ENCODE measurements at regions not wholly inside any gene's neighbourhood (a gene's known extent, or its start where the extent isn't known, plus 50 kb on each side); places are given as distances from the start of the nearest gene placed in this dataset.

DNA sequence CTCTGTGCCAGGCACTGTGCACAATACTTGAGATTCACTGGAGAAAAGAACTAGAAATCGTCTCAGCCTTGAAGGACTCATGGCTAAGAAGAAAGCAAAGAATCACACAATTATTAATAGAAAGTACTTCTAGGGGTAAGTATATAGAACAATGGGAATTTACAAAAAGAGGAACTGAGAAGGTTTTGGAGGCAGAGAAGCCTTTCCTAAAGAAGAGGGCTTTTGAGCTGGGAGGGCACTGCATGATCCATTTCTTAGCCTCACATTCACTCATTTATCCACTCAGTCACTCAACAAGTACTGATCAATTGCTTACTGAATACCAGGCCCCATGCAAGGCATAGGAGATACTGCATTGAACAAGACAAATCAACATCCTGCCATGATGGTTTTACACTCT, 113.5 kb downstream of the TMEM114 start:
- ATAC-seq (no peak), DNase-seq (no peak)
- Histone ChIP-seq H3K27ac (no peak overlapping the region), H3K9me3 (peaks cover 0 to 5% (median 0%) of the 10 kb centered on the region in 11 donors), H3K36me3 (no peaks in the 10 kb centered on the region), H3K27me3 (peaks cover 0 to 6% (median 0%) of the 10 kb centered on the region in 7 donors), H3K4me3 (no peak overlapping the region), H3K4me1 (no peaks in the 10 kb centered on the region)
- TF ChIP-seq, protein P1, sequence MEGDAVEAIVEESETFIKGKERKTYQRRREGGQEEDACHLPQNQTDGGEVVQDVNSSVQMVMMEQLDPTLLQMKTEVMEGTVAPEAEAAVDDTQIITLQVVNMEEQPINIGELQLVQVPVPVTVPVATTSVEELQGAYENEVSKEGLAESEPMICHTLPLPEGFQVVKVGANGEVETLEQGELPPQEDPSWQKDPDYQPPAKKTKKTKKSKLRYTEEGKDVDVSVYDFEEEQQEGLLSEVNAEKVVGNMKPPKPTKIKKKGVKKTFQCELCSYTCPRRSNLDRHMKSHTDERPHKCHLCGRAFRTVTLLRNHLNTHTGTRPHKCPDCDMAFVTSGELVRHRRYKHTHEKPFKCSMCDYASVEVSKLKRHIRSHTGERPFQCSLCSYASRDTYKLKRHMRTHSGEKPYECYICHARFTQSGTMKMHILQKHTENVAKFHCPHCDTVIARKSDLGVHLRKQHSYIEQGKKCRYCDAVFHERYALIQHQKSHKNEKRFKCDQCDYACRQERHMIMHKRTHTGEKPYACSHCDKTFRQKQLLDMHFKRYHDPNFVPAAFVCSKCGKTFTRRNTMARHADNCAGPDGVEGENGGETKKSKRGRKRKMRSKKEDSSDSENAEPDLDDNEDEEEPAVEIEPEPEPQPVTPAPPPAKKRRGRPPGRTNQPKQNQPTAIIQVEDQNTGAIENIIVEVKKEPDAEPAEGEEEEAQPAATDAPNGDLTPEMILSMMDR (IDR thresholded peaks at IDR 0.05) = no peak
- intact Hi-C loops (cut with DNase I) = no loop called here
- 67 to 79% methylated on average over 1 of the region's 1 CpG for WGBS, 2 donors

DNA sequence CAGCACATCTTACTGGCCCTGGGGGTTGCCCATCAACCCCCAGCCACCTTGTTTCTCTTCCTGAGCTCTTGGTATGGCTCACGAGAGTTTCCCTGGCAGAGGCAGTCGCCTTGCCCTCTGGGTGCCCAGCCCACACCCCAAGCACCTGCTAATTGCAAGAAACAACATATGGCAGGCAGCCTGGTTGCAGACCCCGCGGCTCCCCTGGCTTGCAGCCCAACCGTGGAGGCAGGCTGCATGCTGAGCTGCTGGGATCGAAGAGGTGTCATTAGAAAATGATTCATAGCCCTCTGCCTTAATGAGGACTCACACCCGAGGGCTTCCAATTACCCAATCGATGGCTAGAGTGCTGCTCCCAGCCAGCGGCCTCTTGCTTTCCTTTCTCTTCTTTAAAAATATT, 115.7 kb downstream of the TMEM114 start:
- H3K27me3 ChIP-seq = peaks cover 0 to 6% (median 0%) of the 10 kb centered on the region in 7 donors
- no peaks in the 10 kb centered on the region for H3K36me3 ChIP-seq
- no peaks in the 10 kb centered on the region for H3K4me1 ChIP-seq
- TF ChIP-seq, protein P1 (IDR thresholded peaks at IDR 0.05) = no peak
- no peak overlapping the region for H3K4me3 ChIP-seq
- WGBS, 2 donors = 46 to 64% methylated on average over 9 of the region's 9 CpGs
- intact Hi-C loops (cut with DNase I) = no loop called here
- H3K27ac ChIP-seq = no peak overlapping the region
- ATAC-seq (no peak), DNase-seq (no peak)
- H3K9me3 ChIP-seq = peaks cover 0 to 5% (median 0%) of the 10 kb centered on the region in 11 donors

DNA sequence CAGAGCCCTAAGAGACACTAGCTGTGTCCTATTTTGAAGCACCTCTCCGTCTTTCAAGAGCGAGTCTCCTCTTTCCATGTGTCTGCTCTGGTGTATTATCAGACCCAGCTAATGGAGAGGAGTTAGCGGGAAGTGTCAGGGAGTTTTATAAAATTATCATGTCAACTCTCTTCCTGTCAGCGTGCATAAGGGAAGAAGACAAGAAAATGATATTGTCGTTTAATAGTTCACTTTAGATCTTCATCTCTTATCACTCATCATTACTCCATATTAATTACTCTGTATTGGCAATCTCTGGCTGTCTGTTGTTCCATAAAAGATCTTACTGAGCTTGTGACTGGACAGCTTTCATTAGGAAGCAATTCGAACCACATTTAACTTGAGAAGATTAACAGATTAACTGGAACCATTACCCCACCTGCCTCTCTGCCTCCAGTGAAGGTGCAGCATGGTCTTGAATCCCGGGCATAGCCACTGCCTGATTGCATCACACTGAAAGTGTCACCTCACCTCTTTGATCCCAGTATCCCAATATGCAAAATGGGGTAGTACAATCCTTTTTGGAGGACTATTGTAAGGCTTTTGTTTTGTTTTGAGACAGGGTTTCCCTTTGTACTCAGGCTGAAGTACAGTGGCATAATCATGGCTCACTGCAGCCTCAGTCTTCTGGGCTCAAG, 121.1 kb downstream of the TMEM114 start:
- DNase-seq (no peak), ATAC-seq (no peak)
- TF ChIP-seq, protein P1 (IDR thresholded peaks at IDR 0.05) = no peak
- Histone ChIP-seq H3K36me3 (no peaks in the 10 kb centered on the region), H3K27ac (no peak overlapping the region), H3K4me3 (no peak overlapping the region), H3K4me1 (no peaks in the 10 kb centered on the region), H3K9me3 (peaks cover 0 to 5% (median 0%) of the 10 kb centered on the region in 11 donors), H3K27me3 (peaks cover 0 to 15% (median 0%) of the 10 kb centered on the region in 7 donors)
- intact Hi-C loops (cut with DNase I) = no loop called here
- 75 to 77% methylated on average over 7 of the region's 7 CpGs for WGBS, 2 donors

DNA sequence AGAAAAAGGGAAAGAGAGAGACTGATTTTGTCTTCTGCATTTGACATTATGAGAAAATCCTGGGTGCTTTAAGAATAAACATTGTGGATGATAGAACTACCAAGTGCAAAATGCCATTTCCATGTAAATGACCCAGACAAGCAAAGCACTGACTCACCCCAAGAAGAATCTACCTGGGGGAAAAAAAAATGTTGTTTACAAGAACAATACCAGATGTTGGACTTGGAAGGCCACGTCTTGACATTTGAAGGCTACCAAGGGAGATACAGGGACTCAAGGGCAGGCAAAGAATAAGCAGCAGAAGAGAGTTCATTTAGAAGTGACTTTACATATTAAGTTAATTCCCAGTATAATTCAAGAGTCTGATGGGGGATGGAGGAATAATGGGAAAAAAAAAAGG, 125.3 kb downstream of the TMEM114 start:
- Histone ChIP-seq H3K4me1 (no peaks in the 10 kb centered on the region), H3K9me3 (no peaks in the 10 kb centered on the region), H3K4me3 (no peak overlapping the region), H3K36me3 (no peaks in the 10 kb centered on the region), H3K27ac (no peak overlapping the region), H3K27me3 (peaks cover 0 to 15% (median 0%) of the 10 kb centered on the region in 7 donors)
- DNase-seq (no peak), ATAC-seq (no peak)
- WGBS, 2 donors = 63 to 67% methylated on average over 1 of the region's 1 CpG
- TF ChIP-seq, protein P1 (IDR thresholded peaks at IDR 0.05) = no peak
- intact Hi-C loops (cut with DNase I) = no loop called here
